Upper lobe of right lung (tissue), 1 donor: ENCODE measurements at regions not wholly inside any gene's neighbourhood (a gene's known extent, or its start where the extent isn't known, plus 50 kb on each side); places are given as distances from the start of the nearest gene placed in this dataset.

ENCODE experiments used
- ATAC-seq: fragments of 200-7000 bp; cut with Tn5 transposase; one replicate; pipeline ENCODE4 v1.9.1; 2020; ENCODE audit warnings: mild to moderate bottlenecking, moderate library complexity
- DNase-seq: peaks from one replicate; pipeline ENCODE4 v3.0.0-alpha.2; 2020
- H3K27ac ChIP-seq: fragments of 200-600 bp; one replicate; pipeline ENCODE4 v1.8.0; 2022
- H3K27me3 ChIP-seq: fragments of 200-600 bp; one replicate; pipeline ENCODE4 v1.8.0; 2022; ENCODE audit warnings: mild to moderate bottlenecking
- H3K36me3 ChIP-seq: fragments of 200-600 bp; one replicate; pipeline ENCODE4 v1.8.0; 2022
- H3K4me1 ChIP-seq: fragments of 200-600 bp; one replicate; pipeline ENCODE4 v1.8.0; 2022
- H3K4me3 ChIP-seq: fragments of 200-600 bp; one replicate; pipeline ENCODE4 v1.8.0; 2022; ENCODE audit warnings: mild to moderate bottlenecking
- H3K9me3 ChIP-seq: fragments of 200-600 bp; one replicate; pipeline ENCODE4 v1.8.0; 2022
- intact Hi-C: fragments of 100-400 bp; cut with DNase I; formaldehyde crosslinking; loops from one replicate; pipeline ENCODE4 v1.11.0; 2022
- TF ChIP-seq, protein P1 (sequence below): fragments of 200-600 bp; IDR thresholded peaks from one replicate; pipeline ENCODE4 v1.8.0; 2022; ENCODE audit warnings: antibody characterized with exemption
- donor health status: DM: no; HTN: yes; CAD: no; lungs with severe emphysema.

- intact Hi-C loops, result no loop called here
Measured at GRCh38 chr22:41040483-41040882, 51.9 kb upstream of the EP300 start.

DNA sequence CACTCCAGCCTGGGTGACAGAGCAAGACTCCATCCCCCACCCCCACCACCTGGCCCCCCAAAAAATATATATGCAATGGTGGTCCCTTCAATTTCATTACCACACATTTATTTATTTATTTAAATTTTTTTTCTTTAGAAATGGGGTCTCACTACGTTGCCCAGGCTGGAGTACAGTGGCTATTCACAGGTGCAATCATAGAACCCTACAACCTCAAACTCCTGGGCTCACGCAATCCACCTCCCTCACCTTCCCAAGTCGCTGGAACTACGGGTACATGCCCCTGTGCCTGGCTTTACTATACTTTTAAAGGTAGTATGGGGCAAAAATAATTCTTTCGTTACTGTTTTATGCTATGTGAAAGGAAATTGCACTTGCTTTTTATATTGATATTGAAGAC is 50.9 kb upstream of the EP300 start:
- Histone ChIP-seq H3K27ac (no peak overlapping the region), H3K9me3 (no peaks in the 10 kb centered on the region), H3K4me3 (no peak overlapping the region), H3K36me3 (no peaks in the 10 kb centered on the region), H3K4me1 (no peaks in the 10 kb centered on the region), H3K27me3 (no peaks in the 10 kb centered on the region)
- intact Hi-C loops, result no loop called here
- DNase-seq, result no peak
- no peak for ATAC-seq
- TF ChIP-seq, protein P1, sequence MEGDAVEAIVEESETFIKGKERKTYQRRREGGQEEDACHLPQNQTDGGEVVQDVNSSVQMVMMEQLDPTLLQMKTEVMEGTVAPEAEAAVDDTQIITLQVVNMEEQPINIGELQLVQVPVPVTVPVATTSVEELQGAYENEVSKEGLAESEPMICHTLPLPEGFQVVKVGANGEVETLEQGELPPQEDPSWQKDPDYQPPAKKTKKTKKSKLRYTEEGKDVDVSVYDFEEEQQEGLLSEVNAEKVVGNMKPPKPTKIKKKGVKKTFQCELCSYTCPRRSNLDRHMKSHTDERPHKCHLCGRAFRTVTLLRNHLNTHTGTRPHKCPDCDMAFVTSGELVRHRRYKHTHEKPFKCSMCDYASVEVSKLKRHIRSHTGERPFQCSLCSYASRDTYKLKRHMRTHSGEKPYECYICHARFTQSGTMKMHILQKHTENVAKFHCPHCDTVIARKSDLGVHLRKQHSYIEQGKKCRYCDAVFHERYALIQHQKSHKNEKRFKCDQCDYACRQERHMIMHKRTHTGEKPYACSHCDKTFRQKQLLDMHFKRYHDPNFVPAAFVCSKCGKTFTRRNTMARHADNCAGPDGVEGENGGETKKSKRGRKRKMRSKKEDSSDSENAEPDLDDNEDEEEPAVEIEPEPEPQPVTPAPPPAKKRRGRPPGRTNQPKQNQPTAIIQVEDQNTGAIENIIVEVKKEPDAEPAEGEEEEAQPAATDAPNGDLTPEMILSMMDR, result no peak

More at GRCh38 chr22:41040483-41040882, 51.9 kb upstream of the EP300 start:
- no peak overlapping the region for H3K27ac ChIP-seq
- no peaks in the 10 kb centered on the region for H3K36me3 ChIP-seq
- no peak for DNase-seq
- H3K4me3 ChIP-seq, result no peak overlapping the region
- no peaks in the 10 kb centered on the region for H3K27me3 ChIP-seq
- TF ChIP-seq, protein P1, result no peak
- H3K9me3 ChIP-seq, result no peaks in the 10 kb centered on the region
- no peak for ATAC-seq
- no peaks in the 10 kb centered on the region for H3K4me1 ChIP-seq
